ENCODE measurements at regions not wholly inside any gene's neighbourhood (a gene's known extent, or its start where the extent isn't known, plus 50 kb on each side); places are given as distances from the start of the nearest gene placed in this dataset.

- no peak for TF ChIP-seq POLR2A (IDR thresholded peaks at IDR 0.05)
- no peak for TF ChIP-seq CTCF (IDR thresholded peaks at IDR 0.05)
Observed at GRCh38 chr5:100432741-100433140, 102.4 kb upstream of the FAM174A start.

GRCh38 chr5:100430268-100431195, 104.6 kb upstream of the FAM174A start:
- peak in 1 of 2 donors; percentile 12 for DNase-seq
- H3K27me3 ChIP-seq = no peaks in the 10 kb centered on the region

More at GRCh38 chr5:100432741-100433140, 102.4 kb upstream of the FAM174A start:
- Histone ChIP-seq H3K4me1 (no peaks in the 10 kb centered on the region), H3K9me3 (no peaks in the 10 kb centered on the region), H3K27me3 (no peaks in the 10 kb centered on the region), H3K27ac (no peak overlapping the region), H3K4me3 (no peak overlapping the region), H3K36me3 (no peaks in the 10 kb centered on the region)
- intact Hi-C loops (cut with DNase I; ENCODE audit: low total_unique reads) = no loop called here
- no peak for DNase-seq

GRCh38 chr5:100424787-100425186, 110.4 kb upstream of the FAM174A start:
- DNase-seq = no peak
- intact Hi-C loops (cut with DNase I; ENCODE audit: low total_unique reads) = no loop called here
- H3K9me3 ChIP-seq = no peaks in the 10 kb centered on the region

More at GRCh38 chr5:100430268-100431195, 104.6 kb upstream of the FAM174A start:
- H3K4me1 ChIP-seq = no peaks in the 10 kb centered on the region
- H3K4me3 ChIP-seq = no peak overlapping the region
- TF ChIP-seq POLR2A (IDR thresholded peaks at IDR 0.05) = no peak
- peak; percentile 29 to 50 (median 36) for TF ChIP-seq CTCF (IDR thresholded peaks at IDR 0.05)
- no peaks in the 10 kb centered on the region for H3K9me3 ChIP-seq
- no peak overlapping the region for H3K27ac ChIP-seq
- no peaks in the 10 kb centered on the region for H3K36me3 ChIP-seq
- intact Hi-C loops (cut with DNase I; ENCODE audit: low total_unique reads) = no loop called here

GRCh38 chr5:100424017-100424416, 111.2 kb upstream of the FAM174A start:
- H3K4me3 ChIP-seq = no peak overlapping the region
- TF ChIP-seq CTCF (IDR thresholded peaks at IDR 0.05) = no peak
- no peak for TF ChIP-seq POLR2A (IDR thresholded peaks at IDR 0.05)
- H3K27ac ChIP-seq = no peak overlapping the region
- H3K4me1 ChIP-seq = no peaks in the 10 kb centered on the region
- no peak for DNase-seq
- intact Hi-C loops (cut with DNase I; ENCODE audit: low total_unique reads) = no loop called here
- no peaks in the 10 kb centered on the region for H3K36me3 ChIP-seq
- no peaks in the 10 kb centered on the region for H3K9me3 ChIP-seq
- H3K27me3 ChIP-seq = no peaks in the 10 kb centered on the region

More at GRCh38 chr5:100424787-100425186, 110.4 kb upstream of the FAM174A start:
- no peak for TF ChIP-seq CTCF (IDR thresholded peaks at IDR 0.05)
- TF ChIP-seq POLR2A (IDR thresholded peaks at IDR 0.05) = no peak
- Histone ChIP-seq H3K27ac (no peak overlapping the region), H3K36me3 (no peaks in the 10 kb centered on the region), H3K4me1 (no peaks in the 10 kb centered on the region), H3K4me3 (no peak overlapping the region), H3K27me3 (no peaks in the 10 kb centered on the region)

GRCh38 chr5:100423330-100423729, 111.8 kb upstream of the FAM174A start:
- DNase-seq = no peak
- Histone ChIP-seq H3K4me1 (no peaks in the 10 kb centered on the region), H3K36me3 (no peaks in the 10 kb centered on the region), H3K9me3 (no peaks in the 10 kb centered on the region), H3K4me3 (no peak overlapping the region), H3K27me3 (no peaks in the 10 kb centered on the region), H3K27ac (no peak overlapping the region)
- no peak for TF ChIP-seq POLR2A (IDR thresholded peaks at IDR 0.05)
- TF ChIP-seq CTCF (IDR thresholded peaks at IDR 0.05) = no peak
- intact Hi-C loops (cut with DNase I; ENCODE audit: low total_unique reads) = no loop called here
